Brain microvascular endothelial cell (primary cell): ENCODE measurements at regions not wholly inside any gene's neighbourhood (a gene's known extent, or its start where the extent isn't known, plus 50 kb on each side); places are given as distances from the start of the nearest gene placed in this dataset.

ENCODE experiments used
- DNase-seq: peaks from one replicate; pipeline ENCODE4 v3.0.0-alpha.2; 2020
- H3K27ac ChIP-seq: fragments of 250-450 bp; sonication (Bioruptor Pico); 2 replicates; pipeline ENCODE4 v1.5.1; 2020; ENCODE audit warnings: mild to moderate bottlenecking, moderate library complexity
- H3K27me3 ChIP-seq: fragments of 250-450 bp; sonication (Bioruptor Pico); replicated peaks from 2 replicates; pipeline ENCODE4 v1.5.1; 2020; ENCODE audit warnings: mild to moderate bottlenecking
- H3K36me3 ChIP-seq: fragments of 250-450 bp; sonication (Bioruptor Pico); replicated peaks from 2 replicates; pipeline ENCODE4 v1.5.1; 2020; ENCODE audit warnings: mild to moderate bottlenecking
- H3K4me3 ChIP-seq: 2 replicates; pipeline ENCODE4 v1.5.1; 2011; ENCODE audit warnings: low read depth, mild to moderate bottlenecking, control low read depth, low read length, moderate library complexity
- CTCF ChIP-seq: IDR thresholded peaks from 2 replicates; pipeline ENCODE4 v1.5.1; 2011; ENCODE audit warnings: low read depth, mild to moderate bottlenecking, moderate library complexity, low read length, control low read depth, inconsistent platforms; ENCODE audit errors: missing control alignments
- in situ Hi-C: cut with HindIII; loops from 2 replicates; pipeline ENCODE4 v1.10.0; 2017; ENCODE audit warnings: low sequenced_read_pairs, low pct_ligation_motif_present

- Histone ChIP-seq H3K27ac (no peak overlapping the region), H3K4me3 (no peak overlapping the region), H3K36me3 (no peaks in the 10 kb centered on the region), H3K27me3 (no peaks in the 10 kb centered on the region)
- no peak for TF ChIP-seq CTCF
- in situ Hi-C loops = no loop called here
- DNase-seq = no peak
Measured at GRCh38 chr5:126686451-126687126, 85.8 kb downstream of the PHAX start.

GRCh38 chr5:126692971-126693370, 84.0 kb upstream of the LMNB1 start:
- TF ChIP-seq CTCF = no peak
- no peak for DNase-seq
- no peaks in the 10 kb centered on the region for H3K36me3 ChIP-seq
- H3K4me3 ChIP-seq = no peak overlapping the region
- in situ Hi-C loops = no loop called here
- H3K27ac ChIP-seq = no peak overlapping the region
- H3K27me3 ChIP-seq = no peaks in the 10 kb centered on the region

GRCh38 chr5:126693806-126694205, 83.1 kb upstream of the LMNB1 start:
- in situ Hi-C loops = no loop called here

GRCh38 chr5:126694403-126694802, 82.5 kb upstream of the LMNB1 start:
- Histone ChIP-seq H3K36me3 (no peaks in the 10 kb centered on the region), H3K27ac (no peak overlapping the region), H3K27me3 (no peaks in the 10 kb centered on the region), H3K4me3 (no peak overlapping the region)
- no peak for DNase-seq
- in situ Hi-C loops = no loop called here
- no peak for TF ChIP-seq CTCF

More at GRCh38 chr5:126693806-126694205, 83.1 kb upstream of the LMNB1 start:
- Histone ChIP-seq H3K4me3 (no peak overlapping the region), H3K27me3 (no peaks in the 10 kb centered on the region), H3K36me3 (no peaks in the 10 kb centered on the region), H3K27ac (no peak overlapping the region)
- TF ChIP-seq CTCF = no peak
- no peak for DNase-seq

- in situ Hi-C loops = no loop called here
- Histone ChIP-seq H3K36me3 (no peaks in the 10 kb centered on the region), H3K27ac (no peak overlapping the region), H3K4me3 (no peak overlapping the region), H3K27me3 (no peaks in the 10 kb centered on the region)
- DNase-seq = no peak
- no peak for TF ChIP-seq CTCF
Measured at GRCh38 chr5:126695091-126695490, 81.8 kb upstream of the LMNB1 start.

- H3K4me3 ChIP-seq = no peak overlapping the region
- no peaks in the 10 kb centered on the region for H3K36me3 ChIP-seq
- H3K27ac ChIP-seq = no peak overlapping the region
- no peaks in the 10 kb centered on the region for H3K27me3 ChIP-seq
- no peak for TF ChIP-seq CTCF
- in situ Hi-C loops = no loop called here
- no peak for DNase-seq
Measured at GRCh38 chr5:126707080-126707479, 69.9 kb upstream of the LMNB1 start.
